Osteoblast (primary cell): ENCODE measurements at regions not wholly inside any gene's neighbourhood (a gene's known extent, or its start where the extent isn't known, plus 50 kb on each side); places are given as distances from the start of the nearest gene placed in this dataset.

Source experiments
- DNase-seq: peaks from one replicate; pipeline ENCODE4 v3.0.0; 2011; ENCODE audit warnings: low spot score, mixed read lengths; ENCODE audit not compliant: insufficient read length; ENCODE audit errors: missing footprints
- H2AFZ ChIP-seq: 2 replicates; pipeline ENCODE4 v1.6.0; 2011; ENCODE audit warnings: mild to moderate bottlenecking, low read length
- H3K27ac ChIP-seq: 2 replicates; pipeline ENCODE4 v1.5.1; 2011; ENCODE audit warnings: mild to moderate bottlenecking, low read depth, low read length, moderate library complexity
- H3K27me3 ChIP-seq: 2 replicates; pipeline ENCODE4 v1.6.0; 2012; ENCODE audit warnings: mild to moderate bottlenecking, control low read depth, inconsistent platforms, low read length, moderate library complexity; ENCODE audit not compliant: insufficient read depth
- H3K36me3 ChIP-seq: 2 replicates; pipeline ENCODE4 v1.5.1; 2011; ENCODE audit warnings: mild to moderate bottlenecking, low read length, control low read depth, moderate library complexity; ENCODE audit not compliant: insufficient read depth
- H3K4me1 ChIP-seq: 2 replicates; pipeline ENCODE4 v1.5.1; 2011; ENCODE audit warnings: mild to moderate bottlenecking, low read length, control low read depth, moderate library complexity; ENCODE audit not compliant: insufficient read depth
- H3K4me2 ChIP-seq: 2 replicates; pipeline ENCODE4 v1.6.0; 2011; ENCODE audit warnings: mild to moderate bottlenecking, low read length; ENCODE audit not compliant: insufficient read depth
- H3K4me3 ChIP-seq: fragments of 200-600 bp; sonication (generic); 3 replicates; pipeline ENCODE4 v1.5.1; 2012; ENCODE audit warnings: mild to moderate bottlenecking, low read length, inconsistent platforms; ENCODE audit not compliant: insufficient read depth
- H3K79me2 ChIP-seq: 2 replicates; pipeline ENCODE4 v1.6.0; 2012; ENCODE audit warnings: mild to moderate bottlenecking, low read length, control low read depth, inconsistent platforms; ENCODE audit not compliant: insufficient read depth
- H3K9me3 ChIP-seq: 2 replicates; pipeline ENCODE4 v1.5.1; 2011; ENCODE audit warnings: low read depth, low read length, control low read depth
- H4K20me1 ChIP-seq: 2 replicates; pipeline ENCODE4 v1.6.0; 2012; ENCODE audit warnings: mild to moderate bottlenecking, low read length, control low read depth; ENCODE audit not compliant: insufficient read depth
- TF ChIP-seq, protein P1 (sequence below): IDR thresholded peaks from 2 replicates; pipeline ENCODE4 v1.5.1; 2011; ENCODE audit warnings: mild to moderate bottlenecking, low read depth, low read length, moderate library complexity; ENCODE audit errors: extremely low read depth

DNA sequence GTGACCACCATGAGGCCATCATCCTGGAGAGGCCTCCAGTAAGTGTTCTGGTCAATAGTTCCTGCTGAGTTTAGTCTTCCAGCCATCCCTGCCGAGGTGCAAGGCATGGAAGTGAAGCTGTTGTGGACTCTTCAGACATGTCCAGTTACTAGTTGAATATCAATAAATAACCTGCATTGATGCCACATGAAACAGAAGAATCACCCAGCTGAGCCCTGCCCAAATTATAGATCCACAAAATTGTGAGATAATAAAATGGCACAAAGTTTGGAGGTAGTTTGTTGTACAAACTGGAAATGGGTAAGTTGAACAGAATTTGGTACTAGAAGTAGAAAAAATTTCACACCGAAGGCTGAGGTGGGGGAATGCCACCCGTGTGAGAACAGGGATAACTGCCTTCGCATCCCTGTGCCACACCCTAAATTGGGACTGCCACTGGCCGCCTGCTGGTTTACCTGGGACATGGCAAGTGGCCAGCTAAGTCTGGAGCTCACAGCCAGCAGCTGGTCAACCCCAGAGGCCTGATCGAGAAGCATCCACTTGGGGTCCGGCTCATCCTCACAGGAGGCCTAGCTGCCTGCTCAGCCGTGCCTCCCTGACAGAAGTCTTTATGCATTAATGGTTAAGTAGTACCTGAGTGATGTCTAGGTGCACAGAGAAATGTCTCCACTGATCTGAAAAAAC, 184.5 kb downstream of the SPRY1 start:
- Histone ChIP-seq H3K27me3 (no peaks in the 10 kb centered on the region), H4K20me1 (no peaks in the 10 kb centered on the region), H3K79me2 (no peaks in the 10 kb centered on the region), H3K9me3 (peaks cover 4% of the 10 kb centered on the region), H3K4me1 (no peaks in the 10 kb centered on the region), H3K4me2 (no peak overlapping the region), H3K36me3 (no peaks in the 10 kb centered on the region), H3K4me3 (no peak overlapping the region), H2AFZ (no peak overlapping the region), H3K27ac (no peak overlapping the region)
- no peak for DNase-seq
- TF ChIP-seq, protein P1, sequence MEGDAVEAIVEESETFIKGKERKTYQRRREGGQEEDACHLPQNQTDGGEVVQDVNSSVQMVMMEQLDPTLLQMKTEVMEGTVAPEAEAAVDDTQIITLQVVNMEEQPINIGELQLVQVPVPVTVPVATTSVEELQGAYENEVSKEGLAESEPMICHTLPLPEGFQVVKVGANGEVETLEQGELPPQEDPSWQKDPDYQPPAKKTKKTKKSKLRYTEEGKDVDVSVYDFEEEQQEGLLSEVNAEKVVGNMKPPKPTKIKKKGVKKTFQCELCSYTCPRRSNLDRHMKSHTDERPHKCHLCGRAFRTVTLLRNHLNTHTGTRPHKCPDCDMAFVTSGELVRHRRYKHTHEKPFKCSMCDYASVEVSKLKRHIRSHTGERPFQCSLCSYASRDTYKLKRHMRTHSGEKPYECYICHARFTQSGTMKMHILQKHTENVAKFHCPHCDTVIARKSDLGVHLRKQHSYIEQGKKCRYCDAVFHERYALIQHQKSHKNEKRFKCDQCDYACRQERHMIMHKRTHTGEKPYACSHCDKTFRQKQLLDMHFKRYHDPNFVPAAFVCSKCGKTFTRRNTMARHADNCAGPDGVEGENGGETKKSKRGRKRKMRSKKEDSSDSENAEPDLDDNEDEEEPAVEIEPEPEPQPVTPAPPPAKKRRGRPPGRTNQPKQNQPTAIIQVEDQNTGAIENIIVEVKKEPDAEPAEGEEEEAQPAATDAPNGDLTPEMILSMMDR, result no peak

DNA sequence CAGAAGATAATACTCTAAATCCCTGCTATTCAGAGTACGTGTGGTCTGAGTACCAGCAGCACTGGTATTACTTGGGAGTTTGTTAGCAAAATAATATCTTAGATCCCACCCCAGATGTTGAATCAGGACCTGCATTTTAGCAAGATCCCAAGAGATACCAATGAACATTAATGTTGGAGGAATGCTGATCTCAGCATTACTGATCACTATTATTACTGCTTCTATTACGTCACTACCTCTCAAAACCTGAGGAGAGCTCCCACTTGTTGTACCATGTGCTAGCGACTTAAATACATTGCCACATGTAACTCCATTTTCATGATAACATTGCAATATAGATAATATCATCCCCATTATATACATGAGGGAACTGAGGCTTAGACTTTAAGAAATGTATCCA, 185.2 kb downstream of the SPRY1 start:
- Histone ChIP-seq H3K27me3 (no peaks in the 10 kb centered on the region), H3K9me3 (peaks cover 4% of the 10 kb centered on the region), H3K36me3 (no peaks in the 10 kb centered on the region), H3K4me1 (no peaks in the 10 kb centered on the region), H3K4me3 (no peak overlapping the region), H3K4me2 (no peak overlapping the region), H3K79me2 (no peaks in the 10 kb centered on the region), H4K20me1 (no peaks in the 10 kb centered on the region), H3K27ac (no peak overlapping the region), H2AFZ (no peak overlapping the region)
- TF ChIP-seq, protein P1, result no peak
- peak; percentile 50 for DNase-seq

DNA sequence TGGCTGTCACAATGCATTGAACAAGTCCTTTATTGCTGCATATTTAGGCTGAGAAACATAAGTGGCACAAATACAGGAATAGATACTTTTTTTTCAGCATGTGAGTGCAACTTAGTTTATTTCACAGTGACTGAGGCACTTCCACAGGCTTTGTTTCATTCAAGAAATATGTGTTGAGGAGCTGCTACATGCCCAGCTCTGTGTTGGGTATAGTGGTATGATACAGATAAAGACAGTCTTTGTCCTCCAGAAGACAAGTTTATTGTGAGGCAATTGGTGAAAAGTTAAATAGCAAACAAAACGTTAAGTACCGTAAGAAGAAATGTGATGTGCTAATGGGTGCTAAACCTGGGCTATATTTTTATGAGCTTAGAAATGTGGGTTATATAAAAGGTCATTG, 186.4 kb downstream of the SPRY1 start:
- no peaks in the 10 kb centered on the region for H3K79me2 ChIP-seq

DNA sequence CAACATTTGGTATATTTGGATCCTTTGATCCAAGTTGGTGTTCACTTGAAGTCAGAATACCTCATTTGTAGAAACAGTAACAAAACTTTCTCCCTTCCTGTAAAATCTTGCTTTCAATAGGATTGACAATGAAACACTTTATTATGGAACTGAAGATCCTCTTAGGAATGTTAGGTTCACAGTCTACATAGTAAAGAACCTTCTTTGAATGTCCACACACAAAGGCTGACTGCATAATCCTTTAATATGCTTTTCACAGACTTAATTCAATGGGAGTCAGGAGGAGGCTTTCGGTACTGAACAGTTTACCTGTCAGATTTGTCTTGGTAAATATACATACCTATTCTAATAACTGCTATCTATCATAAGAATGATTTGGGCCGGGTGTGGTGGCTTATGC, 188.5 kb downstream of the SPRY1 start:
- Histone ChIP-seq H2AFZ (no peak overlapping the region), H4K20me1 (no peaks in the 10 kb centered on the region), H3K4me1 (peaks cover 11% of the 10 kb centered on the region), H3K36me3 (no peaks in the 10 kb centered on the region), H3K79me2 (no peaks in the 10 kb centered on the region), H3K9me3 (peaks cover 4% of the 10 kb centered on the region), H3K4me3 (no peak overlapping the region), H3K27me3 (no peaks in the 10 kb centered on the region), H3K4me2 (no peak overlapping the region), H3K27ac (no peak overlapping the region)
- TF ChIP-seq, protein P1, result no peak
- no peak for DNase-seq

More for the DNA sequence above, 186.4 kb downstream of the SPRY1 start:
- H3K9me3 ChIP-seq, result peaks cover 4% of the 10 kb centered on the region
- H3K36me3 ChIP-seq, result no peaks in the 10 kb centered on the region
- TF ChIP-seq, protein P1, result no peak
- H3K4me2 ChIP-seq, result no peak overlapping the region
- H3K27ac ChIP-seq, result no peak overlapping the region
- peaks cover under 1% of the 10 kb centered on the region for H3K4me1 ChIP-seq
- H2AFZ ChIP-seq, result no peak overlapping the region
- no peak overlapping the region for H3K4me3 ChIP-seq
- no peaks in the 10 kb centered on the region for H4K20me1 ChIP-seq
- DNase-seq, result no peak
- H3K27me3 ChIP-seq, result no peaks in the 10 kb centered on the region
